ENCODE measurements at regions not wholly inside any gene's neighbourhood (a gene's known extent, or its start where the extent isn't known, plus 50 kb on each side); places are given as distances from the start of the nearest gene placed in this dataset.

DNA sequence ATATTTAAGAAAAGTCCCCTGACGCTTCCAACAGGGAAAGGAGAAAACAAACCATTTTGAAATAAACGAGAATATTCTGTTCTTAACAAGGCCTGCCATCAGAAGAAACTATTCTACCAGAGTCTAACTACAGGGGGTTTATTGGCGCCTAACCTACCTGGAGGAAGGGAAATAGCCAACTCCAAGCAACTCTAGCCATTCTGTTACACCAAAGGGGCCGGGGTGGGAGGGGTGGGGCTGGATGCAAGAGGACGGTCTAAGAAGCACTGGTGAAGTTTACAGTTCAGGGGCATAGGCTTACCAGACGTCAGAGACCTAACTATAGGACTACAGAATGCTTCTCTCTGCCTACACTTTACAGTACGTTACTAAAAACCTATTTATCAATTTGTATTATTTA lies 60.5 kb upstream of the GALNT5 start:
- Histone ChIP-seq H3K27me3 (no peaks in the 10 kb centered on the region), H3K4me1 (no peaks in the 10 kb centered on the region), H3K27ac (no peak overlapping the region), H3K36me3 (no peaks in the 10 kb centered on the region), H3K9me3 (replicated peaks) (no peaks in the 10 kb centered on the region), H3K4me3 (no peak overlapping the region)
- DNase-seq: no peak

DNA sequence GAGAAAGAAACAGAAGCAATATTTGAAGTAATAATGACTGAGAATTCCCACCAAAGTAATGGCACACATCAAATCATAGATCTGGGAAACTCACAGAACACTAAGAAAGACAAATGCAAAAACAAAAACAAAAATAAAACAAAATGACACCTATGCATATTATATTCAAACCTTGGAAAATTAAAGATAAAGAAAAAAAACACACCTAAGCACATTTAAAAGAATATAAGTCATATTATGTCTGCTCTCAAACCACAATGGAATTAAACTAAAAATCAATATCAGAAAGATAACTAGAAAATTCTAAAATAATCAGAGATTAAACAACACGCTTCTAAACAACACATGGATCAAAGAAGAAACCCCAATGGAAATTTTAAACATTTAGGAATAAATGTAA lies 59.7 kb upstream of the GALNT5 start:
- no peaks in the 10 kb centered on the region for H3K36me3 ChIP-seq
- H3K27me3 ChIP-seq: no peaks in the 10 kb centered on the region
- H3K9me3 ChIP-seq (replicated peaks): no peaks in the 10 kb centered on the region
- no peak for DNase-seq
- H3K27ac ChIP-seq: no peak overlapping the region
- no peaks in the 10 kb centered on the region for H3K4me1 ChIP-seq
- no peak overlapping the region for H3K4me3 ChIP-seq

GRCh38 chr2:157203651-157204050 lies 53.9 kb upstream of the GALNT5 start:
- DNase-seq: no peak
- Histone ChIP-seq H3K9me3 (replicated peaks) (no peaks in the 10 kb centered on the region), H3K4me3 (no peak overlapping the region), H3K36me3 (no peaks in the 10 kb centered on the region), H3K27me3 (no peaks in the 10 kb centered on the region), H3K27ac (no peak overlapping the region), H3K4me1 (no peaks in the 10 kb centered on the region)

DNA sequence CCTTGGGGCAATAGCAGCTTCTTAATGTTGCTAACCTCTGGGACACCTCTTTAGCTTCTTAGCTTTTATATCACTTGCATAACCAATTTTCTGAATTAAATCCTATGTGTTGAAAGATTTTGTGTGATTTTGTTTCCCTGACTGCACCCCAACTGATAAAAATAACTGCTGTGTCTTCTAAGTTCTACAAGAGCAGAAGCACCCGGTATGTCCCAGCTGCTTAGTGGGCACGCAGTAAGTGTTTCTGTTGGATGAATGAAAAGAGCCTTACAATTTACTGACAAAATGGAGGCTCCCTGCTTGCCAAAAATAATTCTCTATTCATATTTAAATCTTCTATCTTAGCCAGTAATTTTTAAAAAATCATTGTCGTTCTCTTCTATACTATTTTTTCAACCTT lies 53.1 kb upstream of the GALNT5 start:
- H3K9me3 ChIP-seq (replicated peaks): no peaks in the 10 kb centered on the region
- no peaks in the 10 kb centered on the region for H3K27me3 ChIP-seq
- no peak overlapping the region for H3K27ac ChIP-seq
- no peaks in the 10 kb centered on the region for H3K36me3 ChIP-seq
- no peaks in the 10 kb centered on the region for H3K4me1 ChIP-seq
- no peak overlapping the region for H3K4me3 ChIP-seq
- no peak for DNase-seq

- no peaks in the 10 kb centered on the region for H3K36me3 ChIP-seq
- DNase-seq: no peak
- no peak overlapping the region for H3K4me3 ChIP-seq
- no peaks in the 10 kb centered on the region for H3K27me3 ChIP-seq
- H3K9me3 ChIP-seq (replicated peaks): no peaks in the 10 kb centered on the region
- H3K27ac ChIP-seq: no peak overlapping the region
- no peaks in the 10 kb centered on the region for H3K4me1 ChIP-seq
These were observed 50.6 kb upstream of the GALNT5 start for GRCh38 chr2:157206916-157207315.

Data from SJCRH30 (cell line).